ENCODE measurements at regions not wholly inside any gene's neighbourhood (a gene's known extent, or its start where the extent isn't known, plus 50 kb on each side); places are given as distances from the start of the nearest gene placed in this dataset.

- BruUV-seq (replicated peaks), result no TSS peak
Observed at GRCh38 chr6:54654381-54654780, 192.2 kb upstream of the FAM83B start.

GRCh38 chr6:54655162-54655561 lies 191.4 kb upstream of the FAM83B start:
- H3K9me3 ChIP-seq (ENCODE audit: low read depth, low read length, poor library complexity, severe bottlenecking), result no peaks in the 10 kb centered on the region

More at GRCh38 chr6:54654381-54654780, 192.2 kb upstream of the FAM83B start:
- Histone ChIP-seq H3K27me3 (replicated peaks; ENCODE audit: insufficient read depth, low read depth, low read length, poor library complexity) (no peaks in the 10 kb centered on the region), H3K27ac (ENCODE audit: low read depth, low read length, poor library complexity, severe bottlenecking) (no peak overlapping the region), H3K9me3 (ENCODE audit: low read depth, low read length, poor library complexity, severe bottlenecking) (no peaks in the 10 kb centered on the region), H3K4me1 (ENCODE audit: insufficient read depth, low read length, poor library complexity, severe bottlenecking) (no peaks in the 10 kb centered on the region), H3K36me3 (ENCODE audit: insufficient read depth, low read length, poor library complexity, severe bottlenecking) (no peaks in the 10 kb centered on the region), H3K4me3 (ENCODE audit: low read depth, low read length, poor library complexity, severe bottlenecking) (no peak overlapping the region)
- no peak for DNase-seq (ENCODE audit: low spot score)
- intact Hi-C loops (cut with micrococcal nuclease; ENCODE audit: unreplicated experiment), result no loop called here
- POLR2A ChIA-PET (ENCODE audit: low non-redundant PET), result no interaction called here
- no peak for TF ChIP-seq EZH2 (IDR thresholded peaks at IDR 0.05; ENCODE audit: borderline replicate concordance, low read depth, low read length, poor library complexity, severe bottlenecking)
- no peak for TF ChIP-seq CTCF (conservative IDR thresholded peaks at IDR 0.05; ENCODE audit: low read depth, low read length)
- CTCF ChIA-PET, result no interaction called here

GRCh38 chr6:54665278-54665677 lies 181.3 kb upstream of the FAM83B start:
- Histone ChIP-seq H3K4me3 (ENCODE audit: low read depth, low read length, poor library complexity, severe bottlenecking) (no peak overlapping the region), H3K36me3 (ENCODE audit: insufficient read depth, low read length, poor library complexity, severe bottlenecking) (no peaks in the 10 kb centered on the region), H3K4me1 (ENCODE audit: insufficient read depth, low read length, poor library complexity, severe bottlenecking) (no peaks in the 10 kb centered on the region), H3K27ac (ENCODE audit: low read depth, low read length, poor library complexity, severe bottlenecking) (no peak overlapping the region), H3K27me3 (replicated peaks; ENCODE audit: insufficient read depth, low read depth, low read length, poor library complexity) (no peaks in the 10 kb centered on the region), H3K9me3 (ENCODE audit: low read depth, low read length, poor library complexity, severe bottlenecking) (no peaks in the 10 kb centered on the region)
- TF ChIP-seq CTCF (conservative IDR thresholded peaks at IDR 0.05; ENCODE audit: low read depth, low read length) (no peak), EZH2 (IDR thresholded peaks at IDR 0.05; ENCODE audit: borderline replicate concordance, low read depth, low read length, poor library complexity, severe bottlenecking) (no peak)
- POLR2A ChIA-PET (ENCODE audit: low non-redundant PET), result no interaction called here
- intact Hi-C loops (cut with micrococcal nuclease; ENCODE audit: unreplicated experiment), result no loop called here
- no peak for DNase-seq (ENCODE audit: low spot score)
- BruUV-seq (replicated peaks), result no TSS peak
- CTCF ChIA-PET, result no interaction called here

More at GRCh38 chr6:54655162-54655561, 191.4 kb upstream of the FAM83B start:
- no peaks in the 10 kb centered on the region for H3K4me1 ChIP-seq (ENCODE audit: insufficient read depth, low read length, poor library complexity, severe bottlenecking)
- CTCF ChIA-PET, result no interaction called here
- H3K27me3 ChIP-seq (replicated peaks; ENCODE audit: insufficient read depth, low read depth, low read length, poor library complexity), result no peaks in the 10 kb centered on the region
- TF ChIP-seq EZH2 (IDR thresholded peaks at IDR 0.05; ENCODE audit: borderline replicate concordance, low read depth, low read length, poor library complexity, severe bottlenecking) (no peak), CTCF (conservative IDR thresholded peaks at IDR 0.05; ENCODE audit: low read depth, low read length) (no peak)
- DNase-seq (ENCODE audit: low spot score), result no peak
- POLR2A ChIA-PET (ENCODE audit: low non-redundant PET), result no interaction called here
- intact Hi-C loops (cut with micrococcal nuclease; ENCODE audit: unreplicated experiment), result no loop called here
- H3K36me3 ChIP-seq (ENCODE audit: insufficient read depth, low read length, poor library complexity, severe bottlenecking), result no peaks in the 10 kb centered on the region
- BruUV-seq (replicated peaks), result no TSS peak
- H3K4me3 ChIP-seq (ENCODE audit: low read depth, low read length, poor library complexity, severe bottlenecking), result no peak overlapping the region
- no peak overlapping the region for H3K27ac ChIP-seq (ENCODE audit: low read depth, low read length, poor library complexity, severe bottlenecking)
